Transverse colon (tissue), 4 donors: ENCODE measurements at regions not wholly inside any gene's neighbourhood (a gene's known extent, or its start where the extent isn't known, plus 50 kb on each side); places are given as distances from the start of the nearest gene placed in this dataset.

Experiments used
- DNase-seq: peaks from one replicate; pipeline ENCODE4 v3.0.0-alpha.2; 2019
- H3K27ac ChIP-seq, 4 donors: fragments of 200-600 bp; sonication (generic); 2 replicates each; pipeline ENCODE4 v1.5.1; 2016 to 2018; ENCODE audit warnings: inconsistent platforms in 4 of 4
- H3K27me3 ChIP-seq: fragments of 200-600 bp; sonication (generic); 2 replicates; pipeline ENCODE4 v1.5.1; 2017; ENCODE audit warnings: inconsistent platforms
- H3K36me3 ChIP-seq, 4 donors: fragments of 200-600 bp; sonication (generic); 2 replicates each; pipeline ENCODE4 v1.5.1; 2017 to 2019; ENCODE audit warnings: inconsistent platforms in 4 of 4
- H3K4me1 ChIP-seq, 4 donors: fragments of 200-600 bp; sonication (generic); 2 replicates each; pipeline ENCODE4 v1.5.1; 2017 to 2020; ENCODE audit warnings: inconsistent platforms in 4 of 4
- H3K4me3 ChIP-seq, 4 donors: fragments of 200-600 bp; sonication (generic); 1 replicate in 1 of 4; 2 replicates in 3 of 4; pipeline versions ENCODE4 v1.5.1 to v1.6.1; 2017 to 2019; ENCODE audit warnings: inconsistent platforms in 4 of 4
- H3K9me3 ChIP-seq, 2 donors: fragments of 200-600 bp; sonication (generic); 2 replicates each; pipeline ENCODE4 v1.5.1; 2017 to 2019; ENCODE audit warnings: inconsistent platforms in 2 of 2
- CTCF ChIP-seq, 5 experiments: fragments of 200-600 bp in 3 of 5; fragments of 450-650 bp in 2 of 5; sonication (generic) in 3 of 5; IDR thresholded peaks; 1 replicate in 2 of 5; 2 replicates in 3 of 5; pipeline ENCODE4 v1.5.1; 2016 to 2017; ENCODE audit warnings: antibody characterized with exemption in 5 of 5, inconsistent platforms in 3 of 5, mild to moderate bottlenecking in 2 of 5, moderate library complexity in 1 of 5
- EP300 ChIP-seq: sonication (generic); formaldehyde crosslinking; IDR thresholded peaks from one replicate; pipeline ENCODE4 v1.6.1; 2017; ENCODE audit warnings: antibody characterized with exemption, low read depth
- POLR2A ChIP-seq: fragments of 450-650 bp; IDR thresholded peaks from one replicate; pipeline ENCODE4 v1.6.1; 2016; ENCODE audit warnings: antibody characterized with exemption, mild to moderate bottlenecking, moderate library complexity
- POLR2AphosphoS5 ChIP-seq, 3 donors: sonication (generic); formaldehyde crosslinking; IDR thresholded peaks; one replicate each; pipeline ENCODE4 v1.6.1; 2016; ENCODE audit warnings: antibody characterized with exemption in 3 of 3
- WGBS, 2 donors: methylation state at CpG; one replicate each; pipeline ENCODE4 v1.1.5; 2018; ENCODE audit warnings: low coverage in 1 of 2; 5-methylcytosine and 5-hydroxymethylcytosine counted together
- in situ Hi-C, 4 donors: fragments of 200-750 bp; cut with MboI; loops; one replicate each; pipeline versions ENCODE4 v1.15.0 to v1.15.1; 2017; ENCODE audit warnings: low sequenced_read_pairs in 3 of 4, low pct_ligation_motif_present in 1 of 4, low pct_unique_long_range_greater_than_20kb in 1 of 4
- intact Hi-C: fragments of 100-400 bp; cut with DNase I; formaldehyde crosslinking; loops from one replicate; pipeline ENCODE4 v1.15.1; 2023; ENCODE audit warnings: low total_unique reads

DNA sequence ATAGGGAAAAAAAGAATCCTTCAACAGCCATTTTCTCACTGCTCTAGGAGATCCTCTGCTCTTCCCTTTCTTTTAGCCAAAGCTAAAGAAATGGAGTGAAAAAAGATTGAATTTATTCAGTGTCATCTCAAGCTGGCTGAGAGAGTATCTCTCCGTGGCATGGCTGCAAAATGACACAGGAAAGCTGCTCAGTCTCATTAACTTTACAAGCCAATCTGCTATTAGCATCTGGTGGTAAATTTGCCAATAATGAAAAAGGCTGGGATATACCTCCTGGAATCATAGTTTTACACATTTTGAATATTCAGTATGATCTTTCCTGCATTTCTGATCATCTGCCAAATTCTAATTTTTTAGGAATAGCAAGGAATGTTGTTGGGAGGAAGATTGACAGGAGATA lies 176.8 kb upstream of the CHRM3 start:
- 57 to 92% methylated on average over 1 of the region's 1 CpG for WGBS, 2 donors
- in situ Hi-C loops: no loop called here
- TF ChIP-seq CTCF (IDR thresholded peaks at IDR 0.05) (no peak), POLR2AphosphoS5 (IDR thresholded peaks at IDR 0.05) (no peak), POLR2A (no peak)

DNA sequence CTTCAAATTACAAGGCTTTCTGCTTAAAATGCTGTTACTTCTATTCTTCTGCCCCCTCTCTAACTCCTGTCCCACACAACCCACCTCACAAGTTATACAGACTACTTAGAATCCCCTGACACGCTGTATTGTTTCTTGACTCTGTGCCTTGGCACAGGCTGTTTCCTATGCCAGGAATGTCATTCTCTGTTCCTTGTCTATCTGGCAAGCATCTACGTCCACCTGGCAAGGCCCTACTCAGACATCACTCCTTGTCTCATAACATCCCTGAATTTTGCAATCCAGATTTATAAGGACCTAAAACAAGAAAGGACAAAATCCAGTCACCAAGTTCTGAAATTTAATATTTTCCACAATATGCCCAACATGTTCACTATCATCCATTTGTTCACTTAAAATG lies 182.0 kb upstream of the CHRM3 start:
- H3K4me3 ChIP-seq: no peak overlapping the region
- WGBS, 2 donors: 72 to 85% methylated on average over 2 of the region's 2 CpGs
- no peak overlapping the region for H3K27ac ChIP-seq
- no peaks in the 10 kb centered on the region for H3K36me3 ChIP-seq
- intact Hi-C loops: no loop called here
- TF ChIP-seq CTCF (IDR thresholded peaks at IDR 0.05) (no peak), POLR2AphosphoS5 (IDR thresholded peaks at IDR 0.05) (no peak), EP300 (no peak), POLR2A (no peak)
- no peaks in the 10 kb centered on the region for H3K27me3 ChIP-seq
- no peaks in the 10 kb centered on the region for H3K9me3 ChIP-seq
- in situ Hi-C loops: no loop called here
- DNase-seq: no peak
- no peaks in the 10 kb centered on the region for H3K4me1 ChIP-seq

More for the DNA sequence above, 176.8 kb upstream of the CHRM3 start:
- Histone ChIP-seq H3K9me3 (no peaks in the 10 kb centered on the region), H3K4me1 (peaks cover 0 to 4% (median 2%) of the 10 kb centered on the region in 4 donors), H3K36me3 (no peaks in the 10 kb centered on the region), H3K27ac (no peak overlapping the region), H3K4me3 (no peak overlapping the region), H3K27me3 (no peaks in the 10 kb centered on the region)
- no peak for DNase-seq
- intact Hi-C loops: no loop called here

DNA sequence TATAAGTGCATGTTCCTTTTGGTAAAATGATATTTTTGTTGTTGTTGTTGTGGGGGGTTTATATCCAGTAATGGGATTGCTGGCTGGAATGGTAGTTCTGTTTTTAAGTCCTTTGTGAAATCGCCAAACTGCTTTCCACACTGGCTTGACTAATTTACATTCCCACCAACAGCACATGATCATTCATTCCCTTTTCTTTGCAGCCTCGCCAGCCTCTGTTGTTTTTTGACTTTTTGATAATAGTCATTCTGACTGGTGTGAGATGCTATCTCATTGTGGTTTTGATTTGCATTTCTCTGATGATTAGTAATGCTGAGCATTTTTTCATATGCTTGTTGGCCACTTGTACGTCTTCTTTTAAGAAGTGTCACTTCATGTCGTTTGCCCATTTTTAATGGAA lies 188.5 kb upstream of the CHRM3 start:
- Histone ChIP-seq H3K4me3 (no peak overlapping the region), H3K27me3 (no peaks in the 10 kb centered on the region), H3K27ac (no peak overlapping the region), H3K36me3 (no peaks in the 10 kb centered on the region), H3K4me1 (no peaks in the 10 kb centered on the region), H3K9me3 (no peaks in the 10 kb centered on the region)
- in situ Hi-C loops: no loop called here
- TF ChIP-seq EP300 (no peak), POLR2A (no peak), POLR2AphosphoS5 (IDR thresholded peaks at IDR 0.05) (no peak), CTCF (IDR thresholded peaks at IDR 0.05) (no peak)
- intact Hi-C loops: no loop called here
- DNase-seq: no peak
- 87 to 92% methylated on average over 4 of the region's 4 CpGs for WGBS, 2 donors

GRCh38 chr1:239189998-239190512 lies 196.3 kb upstream of the CHRM3 start:
- no peak for TF ChIP-seq POLR2A
- TF ChIP-seq CTCF (IDR thresholded peaks at IDR 0.05): no peak
- TF ChIP-seq POLR2AphosphoS5 (IDR thresholded peaks at IDR 0.05): no peak
- no peak for TF ChIP-seq EP300
- no peaks in the 10 kb centered on the region for H3K27me3 ChIP-seq
- DNase-seq: no peak
- H3K27ac ChIP-seq: no peak overlapping the region
- WGBS, 2 donors: 91 to 92% methylated on average over 4 of the region's 4 CpGs
- no peaks in the 10 kb centered on the region for H3K4me1 ChIP-seq
- H3K36me3 ChIP-seq: no peaks in the 10 kb centered on the region
- in situ Hi-C loops: no loop called here
- no peaks in the 10 kb centered on the region for H3K9me3 ChIP-seq
- intact Hi-C loops: no loop called here
- H3K4me3 ChIP-seq: no peak overlapping the region
